K562 (cell line): ENCODE measurements at regions not wholly inside any gene's neighbourhood (a gene's known extent, or its start where the extent isn't known, plus 50 kb on each side); places are given as distances from the start of the nearest gene placed in this dataset.
"Not testable (repeated sequence)": the region's sequence is repeated elsewhere in the genome, so short reads cannot be mapped to it uniquely, and the experiment has no call there.

Experiments
- ATAC-seq: fragments of 200-7000 bp; cut with Tn5 transposase; 3 replicates; pipeline ENCODE4 v1.9.1; 2020; ENCODE audit warnings: moderate library complexity
- BruUV-seq: library from RNA; stranded (reverse); fragments of 400-500 nt; replicated peaks from 2 replicates; lab custom pipeline; 2021; lab: Mats Ljungman, UMichigan
- CTCF ChIA-PET: fragments of 300-600 bp; formaldehyde crosslinking; extraction: SDS; loops from one replicate; lab custom pipeline; 2021; ENCODE audit warnings: low intra/inter-chr PET ratio; lab: Yijun Ruan, JAX
- POLR2A ChIA-PET: fragments of 300-600, 350-650 bp; sonication (Branson Sonifier 250); formaldehyde crosslinking; extraction: SDS; loops from one replicate; lab custom pipeline; 2021; ENCODE audit warnings: antibody characterized with exemption, inconsistent platforms; lab: Yijun Ruan, JAX
- DNase-seq, 4 experiments: peaks; one replicate each; pipeline versions ENCODE4 v3.0.0 to v3.0.0-alpha.2; 2011 to 2018; ENCODE audit warnings: low spot score in 3 of 4, mixed read lengths in 3 of 4; ENCODE audit errors: extremely low read depth in 1 of 4
- FAIRE-seq: peaks from 2 replicates; lab custom pipeline; 2011; peaks lifted over from hg19 to GRCh38; lab: Jason Lieb, UNC
- H2AFZ ChIP-seq: 2 replicates; pipeline ENCODE4 v1.6.0; 2011; ENCODE audit warnings: low read depth, low read length, control low read depth, inconsistent platforms
- H3K27ac ChIP-seq: fragments of 200-600 bp; 3 replicates; pipeline ENCODE4 v1.8.0; 2011; ENCODE audit warnings: low read depth, mild to moderate bottlenecking, control low read depth, inconsistent platforms, low read length, moderate library complexity, mixed read lengths; ENCODE audit errors: extremely low read depth
- H3K27me3 ChIP-seq, 2 experiments: fragments of 300-600 bp in 1 of 2; 2 replicates in 1 of 2; 3 replicates in 1 of 2; pipeline versions ENCODE4 v1.6.0 to v1.8.0; 2011; ENCODE audit warnings: inconsistent platforms in 2 of 2, low read length in 2 of 2, mild to moderate bottlenecking in 1 of 2, mixed read lengths in 1 of 2, moderate library complexity in 1 of 2; ENCODE audit not compliant: control insufficient read depth in 2 of 2, insufficient read depth in 2 of 2
- H3K36me3 ChIP-seq: fragments of 300-600 bp; 3 replicates; pipeline ENCODE4 v1.8.0; 2011; ENCODE audit warnings: mild to moderate bottlenecking, low read length, inconsistent platforms; ENCODE audit not compliant: control insufficient read depth, insufficient read depth
- H3K4me1 ChIP-seq, 2 experiments: fragments of 200-600 bp in 1 of 2; replicated peaks in 1 of 2; 2 replicates in 1 of 2; 3 replicates in 1 of 2; pipeline versions ENCODE4 v1.5.1 to v1.8.0; 2011; ENCODE audit warnings: inconsistent platforms in 2 of 2, low read length in 2 of 2, mild to moderate bottlenecking in 1 of 2, mixed read lengths in 1 of 2, moderate library complexity in 1 of 2; ENCODE audit not compliant: control insufficient read depth in 2 of 2, insufficient read depth in 2 of 2
- H3K4me2 ChIP-seq: 2 replicates; pipeline ENCODE4 v1.6.1; 2011; ENCODE audit warnings: low read length, control low read depth, inconsistent platforms, mixed read lengths; ENCODE audit not compliant: insufficient read depth
- H3K4me3 ChIP-seq: fragments of 200-600 bp; sonication (generic), shearing (Covaris generic); 2 replicates; pipeline ENCODE4 v1.5.1; 2016; ENCODE audit warnings: control low read depth, inconsistent platforms
- H3K79me2 ChIP-seq: fragments of 200-600 bp; 3 replicates; pipeline ENCODE4 v1.8.0; 2011; ENCODE audit warnings: low read length, inconsistent platforms; ENCODE audit not compliant: control insufficient read depth, insufficient read depth
- H3K9ac ChIP-seq, 2 experiments: 2 replicates each; pipeline versions ENCODE4 v1.6.0 to v1.6.1; 2011; ENCODE audit warnings: low read depth in 2 of 2, low read length in 2 of 2, control low read depth in 1 of 2, inconsistent platforms in 1 of 2, mild to moderate bottlenecking in 1 of 2, mixed read lengths in 1 of 2; ENCODE audit not compliant: insufficient read depth in 1 of 2
- H3K9me1 ChIP-seq: one replicate; pipeline ENCODE4 v1.6.0; 2011; ENCODE audit warnings: inconsistent platforms, mild to moderate bottlenecking, low read length, moderate library complexity; ENCODE audit not compliant: control insufficient read depth, insufficient read depth
- H3K9me3 ChIP-seq: replicated peaks from 2 replicates; pipeline ENCODE4 v1.5.1; 2011; ENCODE audit warnings: low read depth, low read length, inconsistent platforms; ENCODE audit not compliant: control insufficient read depth, insufficient read depth
- H4K20me1 ChIP-seq: replicated peaks from 2 replicates; pipeline ENCODE4 v1.6.1; 2011; ENCODE audit warnings: low read length, inconsistent platforms, mixed read lengths; ENCODE audit not compliant: control insufficient read depth, insufficient read depth
- BRD4 ChIP-seq: fragments of 200-600 bp; sonication (generic); IDR thresholded peaks from 2 replicates; pipeline ENCODE4 v1.6.1; 2017; ENCODE audit warnings: inconsistent platforms
- BRF2 ChIP-seq: IDR thresholded peaks from 3 replicates; pipeline ENCODE4 v1.6.1; 2011; ENCODE audit warnings: borderline replicate concordance, mild to moderate bottlenecking; ENCODE audit not compliant: insufficient read length, insufficient read depth
- CREB3L1 ChIP-seq: fragments of 450-650 bp; IDR thresholded peaks from 2 replicates; pipeline ENCODE4 v1.6.1; 2014; ENCODE audit warnings: low read depth, mild to moderate bottlenecking, moderate library complexity, borderline replicate concordance
- EWSR1 ChIP-seq: fragments of 450-650 bp; IDR thresholded peaks from 2 replicates; pipeline ENCODE4 v1.6.1; 2018; ENCODE audit warnings: borderline replicate concordance, mild to moderate bottlenecking, low read depth, moderate library complexity; ENCODE audit not compliant: partially characterized antibody
- GTF2A2 ChIP-seq: IDR thresholded peaks from 2 replicates; pipeline ENCODE4 v1.6.1; 2016; ENCODE audit warnings: mild to moderate bottlenecking, missing genetic modification characterization, missing compliant biosample characterization
- HMG20B ChIP-seq: fragments of 250-450 bp; sonication (Bioruptor Pico); IDR thresholded peaks from 2 replicates; pipeline ENCODE4 v1.5.0; 2021; ENCODE audit warnings: mild to moderate bottlenecking
- PHF21A ChIP-seq: fragments of 450-650 bp; IDR thresholded peaks from 2 replicates; pipeline ENCODE4 v1.6.1; 2017; ENCODE audit warnings: low read depth, borderline replicate concordance
- POLR3A ChIP-seq: IDR thresholded peaks from 2 replicates; pipeline ENCODE4 v1.6.1; 2011; ENCODE audit warnings: borderline replicate concordance, mild to moderate bottlenecking, moderate library complexity; ENCODE audit not compliant: insufficient read length, insufficient read depth; ENCODE audit errors: extremely low read depth
- SMARCB1 ChIP-seq: IDR thresholded peaks from 2 replicates; pipeline ENCODE4 v1.6.1; 2011; ENCODE audit warnings: improper control_type of control experiment, low read depth; ENCODE audit not compliant: insufficient read length
- TBP ChIP-seq: optimal IDR thresholded peaks from 2 replicates; pipeline ENCODE3; 2011; ENCODE audit warnings: low read depth, low read length, improper control_type of control experiment
- THRB ChIP-seq: fragments of 450-650 bp; formaldehyde crosslinking; conservative IDR thresholded peaks from 2 replicates; pipeline ENCODE4 v1.4.0; 2022; ENCODE audit warnings: mild to moderate bottlenecking, missing genetic modification characterization
- ZNF197 ChIP-seq: fragments of 200-800 bp; sonication (Bioruptor generic); IDR thresholded peaks from 2 replicates; pipeline ENCODE4 v1.6.1; 2016; ENCODE audit warnings: low read depth, missing genetic modification characterization, missing compliant biosample characterization
- WGBS: fragments of 100-300 bp; shearing (Covaris generic); methylation state at CpG from one replicate; pipeline ENCODE4 v1.1.6; 2016; ENCODE audit warnings: low coverage, mixed read lengths; ENCODE audit not compliant: insufficient coverage; ENCODE audit errors: missing lambda C conversion rate; 5-methylcytosine and 5-hydroxymethylcytosine counted together
- in situ Hi-C: fragments of 300-500 bp; cut with MboI; formaldehyde crosslinking; loops from 4 replicates; pipeline ENCODE4 v1.15.0; 2018; ENCODE audit warnings: inconsistent platforms, mixed read lengths
- intact Hi-C: fragments of 100-400 bp; cut with micrococcal nuclease; formaldehyde crosslinking; loops from 2 replicates; pipeline ENCODE4 v1.14.2; 2022

GRCh38 chr5:25445381-25446060 is 800.7 kb upstream of the CDH10 start:
- H2AFZ ChIP-seq, CTCF ChIA-PET, ATAC-seq, H3K4me3 ChIP-seq, H3K79me2 ChIP-seq, in situ Hi-C loops, FAIRE-seq, H3K4me2 ChIP-seq, BruUV-seq, DNase-seq, H3K9me3 ChIP-seq, H3K27me3 ChIP-seq, H3K9me1 ChIP-seq, H3K9ac ChIP-seq, H4K20me1 ChIP-seq, H3K27ac ChIP-seq, H3K36me3 ChIP-seq, intact Hi-C loops, H3K4me1 ChIP-seq, POLR2A ChIA-PET: not testable (repeated sequence)
- WGBS: 2% methylated on average over 7 of the region's 10 CpGs

GRCh38 chr5:25444697-25445096 is 799.9 kb upstream of the CDH10 start:
- H3K9me1 ChIP-seq: no peaks in the 10 kb centered on the region
- no peak overlapping the region for H3K27ac ChIP-seq
- H3K9me3 ChIP-seq: no peaks in the 10 kb centered on the region
- no peak overlapping the region for H3K9ac ChIP-seq
- in situ Hi-C loops: no loop called here
- FAIRE-seq: no peak
- no peak overlapping the region for H3K4me2 ChIP-seq
- H3K36me3 ChIP-seq: no peaks in the 10 kb centered on the region
- no peak overlapping the region for H2AFZ ChIP-seq
- no peak for DNase-seq
- intact Hi-C loops: no loop called here
- 0% methylated on average over 2 of the region's 2 CpGs for WGBS
- H4K20me1 ChIP-seq: no peaks in the 10 kb centered on the region
- CTCF ChIA-PET: no interaction called here
- H3K4me3 ChIP-seq: no peak overlapping the region
- no TSS peak for BruUV-seq
- H3K27me3 ChIP-seq: no peaks in the 10 kb centered on the region
- no peak for ATAC-seq
- POLR2A ChIA-PET: no interaction called here
- H3K79me2 ChIP-seq: no peaks in the 10 kb centered on the region
- no peaks in the 10 kb centered on the region for H3K4me1 ChIP-seq
- TF ChIP-seq TBP (no peak), BRD4 (no peak), CREB3L1 (no peak), EWSR1 (no peak), BRF2 (no peak), ZNF197 (CRISPR knock-in tag) (no peak), THRB (CRISPR knock-in tag) (no peak), SMARCB1 (no peak), GTF2A2 (tag) (no peak), HMG20B (CRISPR knock-in tag) (no peak), PHF21A (no peak), POLR3A (no peak)
